B cell (primary cell): ENCODE measurements at regions not wholly inside any gene's neighbourhood (a gene's known extent, or its start where the extent isn't known, plus 50 kb on each side); places are given as distances from the start of the nearest gene placed in this dataset.

ENCODE experiments used
- ATAC-seq: fragments of 200-7000 bp; cut with Tn5 transposase; one replicate; pipeline ENCODE4 v1.10.0; 2021; ENCODE audit warnings: low read depth, mild to moderate bottlenecking, moderate number of reproducible peaks, moderate library complexity
- CTCF ChIA-PET: fragments of 350-600 bp; sonication (Branson Sonifier 250); formaldehyde crosslinking; loops from one replicate; lab custom pipeline; 2021; ENCODE audit warnings: antibody characterized with exemption, inconsistent platforms; lab: Charles Lee
- POLR2A ChIA-PET: fragments of 350-600 bp; sonication (Branson Sonifier 250); formaldehyde crosslinking; loops from one replicate; lab custom pipeline; 2021; ENCODE audit warnings: antibody characterized with exemption; lab: Charles Lee
- DNase-seq: peaks from one replicate; pipeline ENCODE4 v3.0.0; 2013
- H2AFZ ChIP-seq: 2 replicates; pipeline ENCODE4 v1.6.1; 2012; ENCODE audit warnings: mild to moderate bottlenecking, low read depth, low read length; ENCODE audit not compliant: insufficient read depth, poor library complexity, severe bottlenecking
- H3K27ac ChIP-seq, 2 donors: 1 replicate in 1 of 2; 2 replicates in 1 of 2; pipeline ENCODE4 v1.5.1; 2012 to 2013; ENCODE audit warnings: low read length in 2 of 2, mild to moderate bottlenecking in 2 of 2, moderate library complexity in 1 of 2
- H3K27me3 ChIP-seq, 4 experiments: fragments of 200-600 bp in 1 of 4; sonication (generic) in 1 of 4; replicated peaks in 1 of 4; 1 replicate in 2 of 4; 2 replicates in 2 of 4; pipeline versions ENCODE4 v1.6.1 to v1.7.0; 2013 to 2016; ENCODE audit warnings: low read length in 3 of 4, mild to moderate bottlenecking in 2 of 4, mixed read lengths in 1 of 4, moderate library complexity in 1 of 4; ENCODE audit not compliant: insufficient read depth in 4 of 4, control insufficient read depth in 3 of 4; ENCODE audit errors: control extremely low read depth in 1 of 4
- H3K36me3 ChIP-seq, 2 experiments: replicated peaks in 1 of 2; 1 replicate in 1 of 2; 2 replicates in 1 of 2; pipeline versions ENCODE4 v1.6.1 to v1.7.1; 2013; ENCODE audit warnings: low read length in 1 of 2; ENCODE audit not compliant: insufficient read depth in 2 of 2, control insufficient read depth in 1 of 2; ENCODE audit errors: control extremely low read depth in 1 of 2, extremely low read depth in 1 of 2
- H3K4me1 ChIP-seq, 2 donors: fragments of 200-600 bp in 1 of 2; sonication (generic) in 1 of 2; 1 replicate in 1 of 2; 2 replicates in 1 of 2; pipeline versions ENCODE4 v1.5.1 to v1.6.1; 2013 to 2017; ENCODE audit warnings: low read length in 2 of 2; ENCODE audit not compliant: control insufficient read depth in 2 of 2, insufficient read depth in 2 of 2
- H3K4me2 ChIP-seq: replicated peaks from 2 replicates; pipeline ENCODE3; 2012; ENCODE audit warnings: mild to moderate bottlenecking, low read depth, low read length; ENCODE audit not compliant: poor library complexity, severe bottlenecking
- H3K4me3 ChIP-seq, 5 experiments: fragments of 200-600 bp in 1 of 5; sonication (generic) in 1 of 5; 1 replicate in 3 of 5; 2 replicates in 2 of 5; pipeline versions ENCODE4 v1.5.1 to v1.7.0; 2011 to 2016; ENCODE audit warnings: low read length in 4 of 5, mild to moderate bottlenecking in 4 of 5, low read depth in 2 of 5, control low read depth in 1 of 5, moderate library complexity in 1 of 5; ENCODE audit not compliant: insufficient read depth in 1 of 5; ENCODE audit errors: control extremely low read depth in 1 of 5, extremely low read depth in 1 of 5
- H3K79me2 ChIP-seq: fragments of 200-600 bp; sonication (generic); one replicate; pipeline ENCODE4 v1.6.0; 2016; ENCODE audit warnings: low read length; ENCODE audit not compliant: control insufficient read depth, insufficient read depth
- H3K9ac ChIP-seq: fragments of 200-600 bp; sonication (generic); 2 replicates; pipeline ENCODE4 v1.6.1; 2017; ENCODE audit warnings: mild to moderate bottlenecking, low read length, moderate library complexity
- H3K9me3 ChIP-seq, 3 donors: one replicate each; pipeline versions ENCODE4 v1.6.1 to v1.7.1; 2013; ENCODE audit warnings: low read length in 2 of 3; ENCODE audit not compliant: control insufficient read depth in 2 of 3, insufficient read depth in 1 of 3; ENCODE audit errors: control extremely low read depth in 1 of 3
- H4K20me1 ChIP-seq: 2 replicates; pipeline ENCODE4 v1.6.0; 2012; ENCODE audit warnings: mild to moderate bottlenecking, low read length; ENCODE audit not compliant: insufficient read depth, control insufficient read depth, poor library complexity, severe bottlenecking
- H3K27ac Mint-ChIP-seq: one replicate; pipeline ENCODE4 v1.8.0; 2021; ENCODE audit warnings: mixed read lengths
- H3K27me3 Mint-ChIP-seq: one replicate; pipeline ENCODE4 v1.8.0; 2021; ENCODE audit warnings: mixed read lengths
- H3K4me1 Mint-ChIP-seq: one replicate; pipeline ENCODE4 v1.8.0; 2021; ENCODE audit warnings: mixed read lengths
- H3K4me3 Mint-ChIP-seq: one replicate; pipeline ENCODE4 v1.8.0; 2021; ENCODE audit warnings: mixed read lengths
- H3K9me3 Mint-ChIP-seq: one replicate; pipeline ENCODE4 v1.8.0; 2022; ENCODE audit warnings: mixed read lengths; ENCODE audit not compliant: insufficient read depth
- EZH2 ChIP-seq: IDR thresholded peaks from 2 replicates; pipeline ENCODE4 v1.6.1; 2012; ENCODE audit warnings: borderline replicate concordance, low read depth, mild to moderate bottlenecking, moderate library complexity, low read length; ENCODE audit not compliant: insufficient read depth, poor library complexity, severe bottlenecking
- WGBS: methylation state at CpG from one replicate; pipeline ENCODE4 v1.1.5; 2013; ENCODE audit warnings: missing lambda C conversion rate; ENCODE audit not compliant: insufficient coverage; 5-methylcytosine and 5-hydroxymethylcytosine counted together
- intact Hi-C: fragments of 100-400 bp; cut with micrococcal nuclease; formaldehyde crosslinking; loops from one replicate; pipeline ENCODE4 v1.10.0; 2022
- TF ChIP-seq, protein P1 (sequence below): fragments of 200-600 bp; IDR thresholded peaks from one replicate; pipeline ENCODE4 v1.8.0; 2022; ENCODE audit warnings: antibody characterized with exemption, mild to moderate bottlenecking

DNA sequence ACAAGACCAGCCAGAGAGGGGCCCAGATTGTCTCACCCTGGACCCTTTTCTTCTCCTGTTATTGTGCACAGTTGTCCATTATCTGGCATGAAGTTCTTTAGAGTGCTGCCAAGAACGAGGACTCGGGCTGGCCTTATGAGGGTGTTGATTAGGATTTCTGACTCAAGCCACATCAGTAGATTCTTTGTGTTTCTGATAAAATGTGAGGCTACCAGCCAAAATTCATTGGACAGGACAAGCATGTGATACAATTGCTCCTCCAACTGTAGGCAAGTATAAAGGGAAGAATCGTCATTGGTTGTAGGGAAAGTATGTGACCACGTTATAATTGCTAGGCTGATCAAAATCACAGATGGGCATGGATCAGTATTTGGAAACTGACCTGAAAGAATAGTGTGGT is 99.2 kb upstream of the TMC3 start:
- WGBS: 96% methylated on average over 4 of the region's 4 CpGs

DNA sequence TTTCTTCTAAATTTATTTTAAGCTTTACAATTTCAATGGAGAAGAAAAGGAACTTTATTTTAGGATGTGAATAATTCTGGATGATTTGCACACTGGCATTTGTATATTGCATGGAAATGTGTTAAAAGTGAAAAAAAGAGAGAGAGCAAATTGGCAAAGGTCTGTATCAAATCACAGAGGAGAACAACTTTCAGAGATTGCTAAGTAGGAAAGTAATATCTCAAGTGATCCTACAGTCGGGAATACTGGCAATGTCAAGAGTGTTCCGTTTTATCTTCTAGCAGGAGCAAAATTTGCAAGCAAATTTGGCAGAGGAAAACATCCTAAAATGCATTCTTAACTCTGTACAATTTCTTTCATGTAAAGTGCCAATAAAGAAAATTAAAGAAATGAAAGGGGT is 97.1 kb upstream of the TMC3 start:
- no peaks in the 10 kb centered on the region for H3K27me3 ChIP-seq
- H3K4me3 ChIP-seq: no peak overlapping the region
- Mint-ChIP-seq H3K4me3 (no peak overlapping the region), H3K4me1 (no peaks in the 10 kb centered on the region), H3K27ac (no peak overlapping the region), H3K27me3 (peaks cover 18% of the 10 kb centered on the region), H3K9me3 (no peaks in the 10 kb centered on the region)
- ChIA-PET POLR2A (no interaction called here), CTCF (interaction anchor here (2.8 kb wide), 1 partner anchor 9 kb away, joined by 15 read pairs; no protein-coding TSS in a partner anchor)
- intact Hi-C loops: no loop called here
- H3K9ac ChIP-seq: no peak overlapping the region
- no peak for ATAC-seq
- H3K4me2 ChIP-seq: no peak overlapping the region
- H3K4me1 ChIP-seq: no peaks in the 10 kb centered on the region
- H3K9me3 ChIP-seq: no peaks in the 10 kb centered on the region
- H3K79me2 ChIP-seq: no peaks in the 10 kb centered on the region
- no peak overlapping the region for H3K27ac ChIP-seq
- DNase-seq: no peak
- WGBS: no CpG with 5 or more reads among the region's 2 CpGs
- H2AFZ ChIP-seq: no peak overlapping the region
- no peaks in the 10 kb centered on the region for H4K20me1 ChIP-seq
- TF ChIP-seq, protein P1, sequence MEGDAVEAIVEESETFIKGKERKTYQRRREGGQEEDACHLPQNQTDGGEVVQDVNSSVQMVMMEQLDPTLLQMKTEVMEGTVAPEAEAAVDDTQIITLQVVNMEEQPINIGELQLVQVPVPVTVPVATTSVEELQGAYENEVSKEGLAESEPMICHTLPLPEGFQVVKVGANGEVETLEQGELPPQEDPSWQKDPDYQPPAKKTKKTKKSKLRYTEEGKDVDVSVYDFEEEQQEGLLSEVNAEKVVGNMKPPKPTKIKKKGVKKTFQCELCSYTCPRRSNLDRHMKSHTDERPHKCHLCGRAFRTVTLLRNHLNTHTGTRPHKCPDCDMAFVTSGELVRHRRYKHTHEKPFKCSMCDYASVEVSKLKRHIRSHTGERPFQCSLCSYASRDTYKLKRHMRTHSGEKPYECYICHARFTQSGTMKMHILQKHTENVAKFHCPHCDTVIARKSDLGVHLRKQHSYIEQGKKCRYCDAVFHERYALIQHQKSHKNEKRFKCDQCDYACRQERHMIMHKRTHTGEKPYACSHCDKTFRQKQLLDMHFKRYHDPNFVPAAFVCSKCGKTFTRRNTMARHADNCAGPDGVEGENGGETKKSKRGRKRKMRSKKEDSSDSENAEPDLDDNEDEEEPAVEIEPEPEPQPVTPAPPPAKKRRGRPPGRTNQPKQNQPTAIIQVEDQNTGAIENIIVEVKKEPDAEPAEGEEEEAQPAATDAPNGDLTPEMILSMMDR: no peak
- no peak for TF ChIP-seq EZH2
- no peaks in the 10 kb centered on the region for H3K36me3 ChIP-seq

More for the DNA sequence above, 99.2 kb upstream of the TMC3 start:
- Histone ChIP-seq H4K20me1 (no peaks in the 10 kb centered on the region), H3K27me3 (no peaks in the 10 kb centered on the region), H3K36me3 (no peaks in the 10 kb centered on the region), H3K9ac (no peak overlapping the region), H3K4me3 (no peak overlapping the region), H3K9me3 (no peaks in the 10 kb centered on the region), H2AFZ (no peak overlapping the region), H3K4me1 (no peaks in the 10 kb centered on the region), H3K79me2 (no peaks in the 10 kb centered on the region), H3K27ac (no peak overlapping the region), H3K4me2 (no peak overlapping the region)
- ATAC-seq (no peak), DNase-seq (no peak)
- Mint-ChIP-seq H3K4me3 (no peak overlapping the region), H3K9me3 (no peaks in the 10 kb centered on the region), H3K27me3 (peaks cover 13% of the 10 kb centered on the region), H3K4me1 (no peaks in the 10 kb centered on the region), H3K27ac (no peak overlapping the region)
- ChIA-PET POLR2A (no interaction called here), CTCF (no interaction called here)
- intact Hi-C loops: no loop called here
- TF ChIP-seq, protein P1: no peak
- no peak for TF ChIP-seq EZH2
